Panc1 (cell line): ENCODE measurements at regions not wholly inside any gene's neighbourhood (a gene's known extent, or its start where the extent isn't known, plus 50 kb on each side); places are given as distances from the start of the nearest gene placed in this dataset.

Experiments used
- ATAC-seq: fragments of 200-7000 bp; cut with Tn5 transposase; 2 replicates; pipeline ENCODE4 v1.9.1; 2020; ENCODE audit warnings: mild to moderate bottlenecking, moderate library complexity
- BruUV-seq: library from RNA; stranded (reverse); fragments of 400-500 nt; replicated peaks from 2 replicates; lab custom pipeline; 2021; lab: Mats Ljungman, UMichigan
- CTCF ChIA-PET: fragments of 300-600 bp; sonication (Branson Sonifier 250); formaldehyde crosslinking; loops from one replicate; lab custom pipeline; 2022; ENCODE audit warnings: antibody characterized with exemption; lab: Charles Lee
- POLR2A ChIA-PET: fragments of 300-600 bp; sonication (Branson Sonifier 250); formaldehyde crosslinking; loops from one replicate; lab custom pipeline; 2022; ENCODE audit warnings: antibody characterized with exemption; lab: Charles Lee
- DNase-seq: peaks from one replicate; pipeline ENCODE4 v3.0.0-alpha.2; 2010; ENCODE audit warnings: low read depth, low spot score
- H3K27ac ChIP-seq: 2 replicates; pipeline ENCODE4 v1.5.1; 2011; ENCODE audit warnings: mild to moderate bottlenecking, low read length, inconsistent platforms
- H3K27me3 ChIP-seq: fragments of 200-500 bp; sonication (Bioruptor generic); 2 replicates; pipeline ENCODE4 v1.6.0; 2014; ENCODE audit warnings: low read length, inconsistent platforms; ENCODE audit not compliant: control insufficient read depth, insufficient read depth
- H3K36me3 ChIP-seq: fragments of 200-500 bp; sonication (Bioruptor generic); 2 replicates; pipeline ENCODE4 v1.5.1; 2014; ENCODE audit warnings: inconsistent platforms, mild to moderate bottlenecking, low read length, moderate library complexity; ENCODE audit not compliant: control insufficient read depth, insufficient read depth
- H3K4me1 ChIP-seq: 2 replicates; pipeline ENCODE4 v1.5.1; 2011; ENCODE audit warnings: inconsistent platforms, mild to moderate bottlenecking, low read length, moderate library complexity; ENCODE audit not compliant: control insufficient read depth, insufficient read depth
- H3K4me3 ChIP-seq, 2 experiments: 2 replicates each; pipeline ENCODE4 v1.5.1; 2011 to 2012; ENCODE audit warnings: low read depth in 2 of 2, low read length in 2 of 2, mild to moderate bottlenecking in 2 of 2, inconsistent platforms in 1 of 2, moderate library complexity in 1 of 2
- H3K9me3 ChIP-seq: fragments of 200-500 bp; sonication (Bioruptor generic); 2 replicates; pipeline ENCODE4 v1.5.1; 2014; ENCODE audit warnings: low read depth, mild to moderate bottlenecking, inconsistent platforms, low read length, moderate library complexity; ENCODE audit not compliant: control insufficient read depth, insufficient read depth
- CTCF ChIP-seq: fragments of 450-650 bp; IDR thresholded peaks from 2 replicates; pipeline ENCODE4 v1.5.1; 2017; ENCODE audit warnings: mild to moderate bottlenecking
- POLR2AphosphoS5 ChIP-seq: IDR thresholded peaks from 2 replicates; pipeline ENCODE4 v1.6.1; 2012; ENCODE audit warnings: mild to moderate bottlenecking, low read depth, low read length, moderate library complexity
- SIN3A ChIP-seq: IDR thresholded peaks from 2 replicates; pipeline ENCODE4 v1.6.1; 2012; ENCODE audit warnings: low read depth, mild to moderate bottlenecking, low read length, moderate library complexity, borderline replicate concordance; ENCODE audit not compliant: insufficient read depth
- TCF7L2 ChIP-seq: IDR thresholded peaks from 2 replicates; pipeline ENCODE4 v1.6.1; 2011; ENCODE audit warnings: mild to moderate bottlenecking, low read depth, low read length, inconsistent platforms
- in situ Hi-C: cut with HindIII; loops from 2 replicates; pipeline ENCODE4 v1.10.0; 2016; ENCODE audit warnings: low sequenced_read_pairs, low pct_unique_long_range_greater_than_20kb
- intact Hi-C: fragments of 100-400 bp; cut with micrococcal nuclease; formaldehyde crosslinking; loops from one replicate; pipeline ENCODE4 v1.10.0; 2022; ENCODE audit not compliant: unreplicated experiment
- TF ChIP-seq, protein P1 (sequence below), 2 experiments: IDR thresholded peaks; 2 replicates each; pipeline ENCODE4 v1.6.1; 2011 to 2012; ENCODE audit warnings: low read depth in 2 of 2, control low read depth in 1 of 2, low read length in 1 of 2, mild to moderate bottlenecking in 1 of 2, moderate library complexity in 1 of 2; ENCODE audit not compliant: insufficient read depth in 1 of 2

- Histone ChIP-seq H3K4me3 (no peak overlapping the region), H3K36me3 (no peaks in the 10 kb centered on the region), H3K4me1 (no peaks in the 10 kb centered on the region), H3K9me3 (no peaks in the 10 kb centered on the region), H3K27ac (no peak overlapping the region), H3K27me3 (no peaks in the 10 kb centered on the region)
- TF ChIP-seq CTCF, result no peak
- TF ChIP-seq SIN3A, result no peak
- TF ChIP-seq, protein P1, sequence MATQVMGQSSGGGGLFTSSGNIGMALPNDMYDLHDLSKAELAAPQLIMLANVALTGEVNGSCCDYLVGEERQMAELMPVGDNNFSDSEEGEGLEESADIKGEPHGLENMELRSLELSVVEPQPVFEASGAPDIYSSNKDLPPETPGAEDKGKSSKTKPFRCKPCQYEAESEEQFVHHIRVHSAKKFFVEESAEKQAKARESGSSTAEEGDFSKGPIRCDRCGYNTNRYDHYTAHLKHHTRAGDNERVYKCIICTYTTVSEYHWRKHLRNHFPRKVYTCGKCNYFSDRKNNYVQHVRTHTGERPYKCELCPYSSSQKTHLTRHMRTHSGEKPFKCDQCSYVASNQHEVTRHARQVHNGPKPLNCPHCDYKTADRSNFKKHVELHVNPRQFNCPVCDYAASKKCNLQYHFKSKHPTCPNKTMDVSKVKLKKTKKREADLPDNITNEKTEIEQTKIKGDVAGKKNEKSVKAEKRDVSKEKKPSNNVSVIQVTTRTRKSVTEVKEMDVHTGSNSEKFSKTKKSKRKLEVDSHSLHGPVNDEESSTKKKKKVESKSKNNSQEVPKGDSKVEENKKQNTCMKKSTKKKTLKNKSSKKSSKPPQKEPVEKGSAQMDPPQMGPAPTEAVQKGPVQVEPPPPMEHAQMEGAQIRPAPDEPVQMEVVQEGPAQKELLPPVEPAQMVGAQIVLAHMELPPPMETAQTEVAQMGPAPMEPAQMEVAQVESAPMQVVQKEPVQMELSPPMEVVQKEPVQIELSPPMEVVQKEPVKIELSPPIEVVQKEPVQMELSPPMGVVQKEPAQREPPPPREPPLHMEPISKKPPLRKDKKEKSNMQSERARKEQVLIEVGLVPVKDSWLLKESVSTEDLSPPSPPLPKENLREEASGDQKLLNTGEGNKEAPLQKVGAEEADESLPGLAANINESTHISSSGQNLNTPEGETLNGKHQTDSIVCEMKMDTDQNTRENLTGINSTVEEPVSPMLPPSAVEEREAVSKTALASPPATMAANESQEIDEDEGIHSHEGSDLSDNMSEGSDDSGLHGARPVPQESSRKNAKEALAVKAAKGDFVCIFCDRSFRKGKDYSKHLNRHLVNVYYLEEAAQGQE (IDR thresholded peaks at IDR 0.05; ENCODE audit: insufficient read depth in 1 of 2, low read depth in 2 of 2, low read length in 1 of 2), result no peak
- no peak for TF ChIP-seq TCF7L2
- TF ChIP-seq POLR2AphosphoS5, result no peak
- no peak for DNase-seq
- ATAC-seq, result no peak
- ChIA-PET POLR2A (no interaction called here), CTCF (no interaction called here)
- in situ Hi-C loops (no loop called here), intact Hi-C loops (no loop called here)
- BruUV-seq, result no TSS peak
These were observed 55.5 kb upstream of the PLCB1 start for GRCh38 chr20:8076306-8077136.

DNA sequence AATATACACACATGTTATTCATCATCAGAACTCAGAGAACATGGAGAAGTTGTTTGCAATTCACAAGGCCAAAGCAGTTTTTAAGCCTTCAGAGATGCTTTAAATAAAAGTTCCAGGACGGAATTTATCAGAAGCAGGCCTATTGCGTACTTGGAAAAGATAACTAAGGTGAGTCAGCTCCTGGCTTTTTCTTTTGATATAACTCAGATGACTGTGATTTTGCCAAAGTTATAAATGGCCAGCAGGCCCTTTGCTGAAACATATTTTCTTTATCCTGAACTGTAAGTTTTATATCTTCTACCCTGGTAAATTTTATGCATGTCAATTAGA is 55.0 kb upstream of the PLCB1 start:
- Histone ChIP-seq H3K27ac (no peak overlapping the region), H3K36me3 (no peaks in the 10 kb centered on the region), H3K9me3 (no peaks in the 10 kb centered on the region), H3K27me3 (no peaks in the 10 kb centered on the region), H3K4me1 (no peaks in the 10 kb centered on the region), H3K4me3 (no peak overlapping the region)
- intact Hi-C loops (no loop called here), in situ Hi-C loops (no loop called here)
- no peak for DNase-seq
- TF ChIP-seq TCF7L2, result no peak
- TF ChIP-seq, protein P1 (IDR thresholded peaks at IDR 0.05; ENCODE audit: insufficient read depth in 1 of 2, low read depth in 2 of 2, low read length in 1 of 2), result no peak
- TF ChIP-seq POLR2AphosphoS5, result no peak
- TF ChIP-seq SIN3A, result no peak
- TF ChIP-seq CTCF, result no peak
- no TSS peak for BruUV-seq
- ATAC-seq, result no peak
- CTCF ChIA-PET, result no interaction called here
- POLR2A ChIA-PET, result no interaction called here
